PFSK-1 (cell line): ENCODE measurements at regions not wholly inside any gene's neighbourhood (a gene's known extent, or its start where the extent isn't known, plus 50 kb on each side); places are given as distances from the start of the nearest gene placed in this dataset.

ENCODE experiments used
- FOXP2 ChIP-seq: optimal IDR thresholded peaks from 2 replicates; pipeline ENCODE3; 2011; ENCODE audit warnings: borderline replicate concordance, control low read depth, inconsistent platforms; ENCODE audit not compliant: insufficient read depth; ENCODE audit errors: extremely low read length, extremely low read depth
- POLR2AphosphoS5 ChIP-seq: IDR thresholded peaks from 2 replicates; pipeline ENCODE4 v1.6.1; 2012; ENCODE audit warnings: low read depth, mild to moderate bottlenecking, control low read depth, low read length, moderate library complexity
- REST ChIP-seq, 2 experiments: IDR thresholded peaks; 2 replicates each; pipeline versions ENCODE4 v1.6.1 to v1.8.0; 2011 to 2012; ENCODE audit warnings: low read depth in 2 of 2, low read length in 2 of 2, control low read depth in 1 of 2, inconsistent platforms in 1 of 2, mild to moderate bottlenecking in 1 of 2, moderate library complexity in 1 of 2; ENCODE audit not compliant: insufficient read depth in 1 of 2
- SIN3A ChIP-seq: IDR thresholded peaks from 2 replicates; pipeline ENCODE4 v1.6.1; 2012; ENCODE audit warnings: mild to moderate bottlenecking, low read length, moderate library complexity, borderline replicate concordance; ENCODE audit not compliant: insufficient read depth
- TAF1 ChIP-seq: IDR thresholded peaks from 2 replicates; pipeline ENCODE4 v1.6.1; 2012; ENCODE audit warnings: low read length, control low read depth, borderline replicate concordance; ENCODE audit not compliant: insufficient read depth

DNA sequence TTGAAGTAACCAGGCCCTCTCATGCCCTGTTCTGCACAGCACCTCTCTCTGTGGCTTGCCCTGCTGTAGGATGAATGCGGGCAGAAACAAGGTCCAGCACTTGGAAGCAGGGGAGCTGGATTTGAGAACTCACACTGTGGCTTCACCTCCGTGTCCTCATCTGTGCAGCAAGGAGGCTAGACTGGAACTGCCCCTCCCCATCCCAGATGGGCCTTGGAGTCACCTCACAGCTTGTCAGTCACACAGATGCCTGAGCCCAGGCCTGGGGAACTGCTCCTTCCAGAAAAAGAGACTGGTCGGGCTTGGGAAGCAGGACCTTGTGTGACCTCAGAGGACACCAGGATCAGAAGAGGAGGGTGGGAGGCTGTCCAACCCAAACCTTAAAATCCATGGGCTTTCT is 180.8 kb downstream of the CCT6B start:
- no peak for TF ChIP-seq POLR2AphosphoS5
- no peak for TF ChIP-seq REST (IDR thresholded peaks at IDR 0.05; ENCODE audit: insufficient read depth in 1 of 2, low read depth in 2 of 2, low read length in 2 of 2)
- TF ChIP-seq SIN3A = no peak
- no peak for TF ChIP-seq FOXP2
- no peak for TF ChIP-seq TAF1

DNA sequence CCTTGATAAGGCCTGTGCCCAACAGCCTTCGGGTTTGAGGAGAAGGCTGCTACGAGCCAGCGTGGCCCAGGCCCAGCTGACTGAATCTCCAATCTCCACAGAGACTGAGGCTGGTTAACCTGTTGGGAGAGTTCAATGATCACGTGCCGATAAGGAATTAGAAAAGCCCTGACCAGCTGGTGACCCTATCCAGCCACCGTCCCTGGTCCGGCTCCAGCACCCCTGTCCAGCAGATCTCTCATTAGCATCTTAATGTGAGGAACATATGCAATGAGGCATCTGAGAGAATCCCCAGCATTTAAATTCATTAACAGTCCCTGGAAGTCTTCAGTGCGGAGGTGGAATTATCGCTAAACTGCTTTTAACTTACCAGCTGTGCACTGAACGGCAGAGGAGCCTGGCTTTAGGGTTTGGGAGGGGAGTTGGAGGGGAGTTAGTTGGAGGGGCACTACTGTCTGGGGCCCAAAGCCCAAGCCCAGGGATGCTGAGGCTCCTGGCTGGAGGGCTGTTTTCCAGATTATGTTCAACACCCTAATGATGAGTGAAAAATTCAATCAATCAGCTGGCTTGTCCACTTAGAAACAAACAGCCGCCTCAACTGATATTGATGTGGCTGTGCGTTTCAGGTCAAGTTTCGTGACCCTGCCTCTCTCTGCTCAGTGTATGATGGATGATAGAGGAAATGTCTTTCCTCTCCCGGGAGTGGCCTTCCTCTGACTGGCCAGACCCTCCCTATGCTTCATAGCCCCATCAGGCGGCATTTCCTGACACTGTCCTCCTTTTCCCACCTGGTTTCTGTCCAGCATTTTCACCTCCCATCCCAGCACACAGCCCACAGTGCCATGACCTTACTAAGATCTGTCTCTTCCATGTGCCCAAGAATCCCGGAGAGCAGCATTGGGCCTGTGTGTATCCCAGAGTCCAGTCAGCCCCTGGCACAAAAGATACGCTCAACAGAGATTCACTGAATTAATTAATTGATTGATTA is 184.5 kb downstream of the CCT6B start:
- TF ChIP-seq REST (IDR thresholded peaks at IDR 0.05; ENCODE audit: insufficient read depth in 1 of 2, low read depth in 2 of 2, low read length in 2 of 2) (peak; percentile 82 to 87), SIN3A (no peak), FOXP2 (peak; percentile 28)

GRCh38 chr17:34773036-34773435 is 188.2 kb downstream of the CCT6B start:
- TF ChIP-seq POLR2AphosphoS5 = no peak
- no peak for TF ChIP-seq FOXP2
- no peak for TF ChIP-seq SIN3A
- TF ChIP-seq REST (IDR thresholded peaks at IDR 0.05; ENCODE audit: insufficient read depth in 1 of 2, low read depth in 2 of 2, low read length in 2 of 2) = no peak
- no peak for TF ChIP-seq TAF1

DNA sequence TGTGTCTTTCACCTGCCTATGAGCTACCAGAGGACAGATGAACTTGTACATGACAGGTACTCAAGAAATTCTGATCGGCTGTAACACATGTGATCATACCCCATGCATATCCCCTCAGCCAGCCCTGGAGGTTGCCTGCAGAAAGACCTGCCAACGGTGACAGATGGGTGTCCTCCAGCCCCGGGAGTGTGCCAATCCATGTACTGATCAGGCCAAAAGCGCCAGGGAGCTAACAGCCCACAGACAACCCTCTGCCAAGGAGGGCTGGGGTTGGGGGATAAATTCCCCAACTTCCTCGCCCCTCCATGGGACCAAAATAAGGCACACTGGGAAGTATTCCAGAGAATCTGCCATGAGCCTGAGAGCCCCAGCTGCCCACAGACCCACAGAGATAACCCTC is 189.4 kb downstream of the CCT6B start:
- TF ChIP-seq SIN3A (no peak), FOXP2 (no peak), REST (IDR thresholded peaks at IDR 0.05; ENCODE audit: insufficient read depth in 1 of 2, low read depth in 2 of 2, low read length in 2 of 2) (no peak), TAF1 (no peak), POLR2AphosphoS5 (no peak)

DNA sequence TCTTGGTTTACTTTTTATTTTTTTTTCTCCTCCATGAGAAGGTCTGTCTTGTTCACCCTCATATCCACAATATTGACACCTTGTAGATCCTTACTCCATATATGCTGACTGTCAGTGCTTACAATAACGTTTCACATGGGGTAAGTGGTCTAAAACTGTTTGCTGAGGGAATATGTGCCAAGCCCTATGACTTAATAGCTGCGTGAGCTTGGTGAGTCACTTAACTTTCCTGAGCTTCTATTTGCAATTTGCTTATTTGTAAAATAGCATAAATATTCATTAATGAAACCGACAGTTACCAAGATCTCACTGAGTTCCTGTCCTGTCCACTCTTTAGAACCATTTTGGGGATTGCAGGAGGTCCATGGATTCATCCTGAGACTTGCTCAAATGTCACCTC is 190.7 kb downstream of the CCT6B start:
- TF ChIP-seq FOXP2 (no peak), TAF1 (no peak), SIN3A (no peak), REST (IDR thresholded peaks at IDR 0.05; ENCODE audit: insufficient read depth in 1 of 2, low read depth in 2 of 2, low read length in 2 of 2) (no peak)
